ENCODE measurements at regions not wholly inside any gene's neighbourhood (a gene's known extent, or its start where the extent isn't known, plus 50 kb on each side); places are given as distances from the start of the nearest gene placed in this dataset.

GRCh38 chr1:199857516-199857915 lies 170.0 kb upstream of the NR5A2 start:
- TF ChIP-seq, protein P1, sequence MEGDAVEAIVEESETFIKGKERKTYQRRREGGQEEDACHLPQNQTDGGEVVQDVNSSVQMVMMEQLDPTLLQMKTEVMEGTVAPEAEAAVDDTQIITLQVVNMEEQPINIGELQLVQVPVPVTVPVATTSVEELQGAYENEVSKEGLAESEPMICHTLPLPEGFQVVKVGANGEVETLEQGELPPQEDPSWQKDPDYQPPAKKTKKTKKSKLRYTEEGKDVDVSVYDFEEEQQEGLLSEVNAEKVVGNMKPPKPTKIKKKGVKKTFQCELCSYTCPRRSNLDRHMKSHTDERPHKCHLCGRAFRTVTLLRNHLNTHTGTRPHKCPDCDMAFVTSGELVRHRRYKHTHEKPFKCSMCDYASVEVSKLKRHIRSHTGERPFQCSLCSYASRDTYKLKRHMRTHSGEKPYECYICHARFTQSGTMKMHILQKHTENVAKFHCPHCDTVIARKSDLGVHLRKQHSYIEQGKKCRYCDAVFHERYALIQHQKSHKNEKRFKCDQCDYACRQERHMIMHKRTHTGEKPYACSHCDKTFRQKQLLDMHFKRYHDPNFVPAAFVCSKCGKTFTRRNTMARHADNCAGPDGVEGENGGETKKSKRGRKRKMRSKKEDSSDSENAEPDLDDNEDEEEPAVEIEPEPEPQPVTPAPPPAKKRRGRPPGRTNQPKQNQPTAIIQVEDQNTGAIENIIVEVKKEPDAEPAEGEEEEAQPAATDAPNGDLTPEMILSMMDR (IDR thresholded peaks at IDR 0.05; ENCODE audit: insufficient read depth, low read depth, low read length), result no peak
- no peak for TF ChIP-seq EZH2 (IDR thresholded peaks at IDR 0.05; ENCODE audit: insufficient read depth, low read length)

Measured in astrocyte (in vitro differentiated cells and primary cell).